A549 (cell line): ENCODE measurements at regions not wholly inside any gene's neighbourhood (a gene's known extent, or its start where the extent isn't known, plus 50 kb on each side); places are given as distances from the start of the nearest gene placed in this dataset.

Experiments
- ATAC-seq, 2 experiments: fragments of 200-7000 bp in 1 of 2; fragments of >200 bp in 1 of 2; cut with Nextera tagmentation in 1 of 2; cut with Tn5 transposase in 1 of 2; 3 replicates each; pipeline versions ENCODE4 v1.8.0 to v1.9.1; 2018 to 2020; ENCODE audit warnings: mild to moderate bottlenecking in 1 of 2, moderate library complexity in 1 of 2
- CTCF ChIA-PET: fragments of 300-600 bp; sonication (Branson Sonifier 250); formaldehyde crosslinking; extraction: SDS; loops from one replicate; lab custom pipeline; 2021; ENCODE audit warnings: antibody characterized with exemption, inconsistent platforms; lab: Yijun Ruan, JAX
- POLR2A ChIA-PET: fragments of 350-600 bp; formaldehyde crosslinking; extraction: SDS; loops from one replicate; lab custom pipeline; 2021; ENCODE audit warnings: antibody characterized with exemption, inconsistent platforms; lab: Yijun Ruan, JAX
- DNase-seq, 2 experiments: peaks; one replicate each; pipeline versions ENCODE4 v3.0.0 to v3.0.0-alpha.2; 2011 to 2016; ENCODE audit warnings: low read depth in 1 of 2, low spot score in 1 of 2
- FAIRE-seq: peaks from 2 replicates; lab custom pipeline; 2011; peaks lifted over from hg19 to GRCh38; lab: Jason Lieb, UNC
- H3K27ac ChIP-seq, 2 experiments: fragments of >200 bp; sonication (Bioruptor Twin); formaldehyde crosslinking; 3 replicates each; pipeline ENCODE4 v1.5.1; 2016 to 2017
- H3K4me1 ChIP-seq: fragments of >200 bp; sonication (Bioruptor Twin); formaldehyde crosslinking; 3 replicates; pipeline ENCODE4 v1.6.1; 2016
- H3K4me2 ChIP-seq: fragments of >200 bp; sonication (Bioruptor Twin); formaldehyde crosslinking; 3 replicates; pipeline ENCODE4 v1.6.1; 2016
- H3K4me3 ChIP-seq: fragments of >200 bp; sonication (Bioruptor Twin); formaldehyde crosslinking; 3 replicates; pipeline ENCODE4 v1.5.1; 2016
- H3K9me3 ChIP-seq: fragments of >200 bp; sonication (Bioruptor Twin); formaldehyde crosslinking; 3 replicates; pipeline ENCODE4 v1.6.1; 2016
- ATOH8 ChIP-seq: fragments of 250-450 bp; sonication (Bioruptor Pico); IDR thresholded peaks from 2 replicates; pipeline ENCODE4 v1.5.0; 2020; ENCODE audit warnings: low read depth, mild to moderate bottlenecking, moderate library complexity
- BCL3 ChIP-seq: fragments of >200 bp; sonication (Bioruptor Twin); formaldehyde crosslinking; IDR thresholded peaks from 3 replicates; pipeline ENCODE4 v1.6.1; 2016
- CBX8 ChIP-seq: fragments of 200-600 bp; sonication (generic); IDR thresholded peaks from 2 replicates; pipeline ENCODE4 v1.6.1; 2016
- CEBPB ChIP-seq, 2 experiments: fragments of >200 bp in 1 of 2; sonication (Bioruptor Twin) in 1 of 2; formaldehyde crosslinking in 1 of 2; IDR thresholded peaks; 2 replicates each; pipeline ENCODE4 v1.6.1; 2012 to 2016
- CTCF ChIP-seq: fragments of >200 bp; sonication (Bioruptor Twin); formaldehyde crosslinking; IDR thresholded peaks from 3 replicates; pipeline ENCODE4 v1.5.1; 2016
- E2F6 ChIP-seq: IDR thresholded peaks from 2 replicates; pipeline ENCODE4 v1.6.1; 2012; ENCODE audit warnings: low read depth, borderline replicate concordance
- ESRRA ChIP-seq: fragments of 150-350 bp; IDR thresholded peaks from 2 replicates; pipeline ENCODE4 v1.6.1; 2014; ENCODE audit warnings: mild to moderate bottlenecking, low read length, borderline replicate concordance
- FOSB ChIP-seq: fragments of 250-450 bp; sonication (Bioruptor Pico); IDR thresholded peaks from 2 replicates; pipeline ENCODE4 v1.5.0; 2020; ENCODE audit warnings: mild to moderate bottlenecking, moderate library complexity
- HDAC2 ChIP-seq: fragments of 200-600 bp; sonication (generic); IDR thresholded peaks from 2 replicates; pipeline ENCODE4 v1.6.1; 2016
- HMGXB4 ChIP-seq: fragments of 250-450 bp; sonication (Bioruptor Pico); IDR thresholded peaks from 2 replicates; pipeline ENCODE4 v1.5.0; 2021; ENCODE audit warnings: mild to moderate bottlenecking, moderate library complexity, borderline replicate concordance
- JUNB ChIP-seq: fragments of >200 bp; sonication (Bioruptor Twin); formaldehyde crosslinking; IDR thresholded peaks from 2 replicates; pipeline ENCODE4 v1.6.1; 2016
- NPAS2 ChIP-seq: fragments of 250-450 bp; sonication (Bioruptor Pico); IDR thresholded peaks from 2 replicates; pipeline ENCODE4 v1.8.0; 2022; ENCODE audit warnings: mild to moderate bottlenecking, moderate library complexity, borderline replicate concordance
- NR3C1 ChIP-seq: fragments of >200 bp; sonication (Bioruptor Twin); formaldehyde crosslinking; IDR thresholded peaks from 3 replicates; pipeline ENCODE4 v1.6.1; 2017
- POLR2AphosphoS2 ChIP-seq: conservative IDR thresholded peaks from 2 replicates; pipeline ENCODE4 v1.6.1; 2012; ENCODE audit warnings: low read length, improper control_type of control experiment, inconsistent platforms
- REST ChIP-seq: fragments of 200-600 bp; sonication (generic); IDR thresholded peaks from 2 replicates; pipeline ENCODE4 v1.6.1; 2016; ENCODE audit warnings: antibody characterized with exemption, mild to moderate bottlenecking, moderate library complexity
- RFX5 ChIP-seq: fragments of 450-650 bp; IDR thresholded peaks from 2 replicates; pipeline ENCODE4 v1.7.1; 2014; ENCODE audit warnings: antibody characterized with exemption, mild to moderate bottlenecking, moderate library complexity
- TP53 ChIP-seq: fragments of 250-450 bp; sonication (Bioruptor Pico); IDR thresholded peaks from 2 replicates; pipeline ENCODE4 v1.5.0; 2021; ENCODE audit warnings: mild to moderate bottlenecking, moderate library complexity
- ZSCAN20 ChIP-seq: fragments of 250-450 bp; sonication (Bioruptor Pico); IDR thresholded peaks from 2 replicates; pipeline ENCODE4 v1.8.0; 2022; ENCODE audit warnings: mild to moderate bottlenecking, moderate library complexity
- WGBS: methylation state at CpG from one replicate; pipeline ENCODE4 v1.1.6; 2017; ENCODE audit errors: missing lambda C conversion rate; 5-methylcytosine and 5-hydroxymethylcytosine counted together

- DNase-seq, result no peak
- TF ChIP-seq ATOH8 (CRISPR knock-in tag) (no peak), HMGXB4 (CRISPR knock-in tag) (no peak), ESRRA (no peak), RFX5 (no peak), JUNB (no peak)
- Histone ChIP-seq H3K4me1 (no peaks in the 10 kb centered on the region), H3K4me3 (no peak overlapping the region), H3K27ac (no peak overlapping the region), H3K4me2 (no peak overlapping the region), H3K9me3 (no peaks in the 10 kb centered on the region)
- ChIA-PET CTCF (no interaction called here), POLR2A (no interaction called here)
- no peak for ATAC-seq
- WGBS, result 17% methylated on average over 4 of the region's 4 CpGs
- no peak for FAIRE-seq
These were observed 123.3 kb downstream of the KCNA5 start for GRCh38 chr12:5166976-5167375.

- Histone ChIP-seq H3K27ac (no peak overlapping the region), H3K4me3 (no peak overlapping the region), H3K9me3 (no peaks in the 10 kb centered on the region), H3K4me1 (no peaks in the 10 kb centered on the region)
- ATAC-seq (no peak), FAIRE-seq (no peak), DNase-seq (no peak)
- POLR2A ChIA-PET, result no interaction called here
- CTCF ChIA-PET, result interaction anchor here (0.6 to 0.9 kb wide), 2 partner anchors 18 to 93 kb away, joined by 3 read pairs; no protein-coding TSS in a partner anchor
- WGBS, result 37% methylated on average over 5 of the region's 5 CpGs
- TF ChIP-seq ZSCAN20 (CRISPR knock-in tag) (no peak), CEBPB (IDR thresholded peaks at IDR 0.05) (no peak), NR3C1 (no peak), NPAS2 (CRISPR knock-in tag) (no peak), CBX8 (no peak), REST (no peak), POLR2AphosphoS2 (no peak), TP53 (no peak), BCL3 (no peak), ESRRA (no peak), HDAC2 (no peak), JUNB (no peak), CTCF (no peak), FOSB (CRISPR knock-in tag) (no peak), E2F6 (no peak), RFX5 (no peak)
- TF ChIP-seq, all 56 proteins: peak for 0
- no peak overlapping the region for H3K4me2 ChIP-seq
These were observed 124.5 kb downstream of the KCNA5 start for GRCh38 chr12:5168148-5168547.
